GM12878 (cell line): ENCODE measurements at regions not wholly inside any gene's neighbourhood (a gene's known extent, or its start where the extent isn't known, plus 50 kb on each side); places are given as distances from the start of the nearest gene placed in this dataset.

Source experiments
- CTCF ChIP-seq, 3 experiments: IDR thresholded peaks in 2 of 3; conservative IDR thresholded peaks in 1 of 3; 2 replicates each; pipeline ENCODE4 v1.5.1; 2011; ENCODE audit warnings: low read depth in 3 of 3, low read length in 3 of 3, mild to moderate bottlenecking in 3 of 3, control low read depth in 2 of 3, moderate library complexity in 2 of 3, inconsistent platforms in 1 of 3, mixed read lengths in 1 of 3; ENCODE audit not compliant: control insufficient read depth in 2 of 3, insufficient read depth in 1 of 3; ENCODE audit errors: extremely low read depth in 1 of 3
- FOS ChIP-seq: IDR thresholded peaks from 3 replicates; pipeline ENCODE4 v1.6.1; 2011; ENCODE audit warnings: borderline replicate concordance; ENCODE audit not compliant: insufficient read length; ENCODE audit errors: extremely low read depth
- IRF4 ChIP-seq: IDR thresholded peaks from 2 replicates; pipeline ENCODE4 v1.6.1; 2011; ENCODE audit warnings: low read depth, low read length
- PAX8 ChIP-seq: fragments of 450-650 bp; IDR thresholded peaks from 2 replicates; pipeline ENCODE4 v1.6.1; 2017; ENCODE audit warnings: mild to moderate bottlenecking, moderate library complexity
- POLR2AphosphoS5 ChIP-seq: IDR thresholded peaks from 2 replicates; pipeline ENCODE4 v1.6.1; 2011; ENCODE audit warnings: mild to moderate bottlenecking, low read length, inconsistent platforms
- RELA ChIP-seq: fragments of 450-650 bp; IDR thresholded peaks from 2 replicates; pipeline ENCODE4 v1.8.0; 2014; ENCODE audit warnings: borderline replicate concordance; ENCODE audit not compliant: partially characterized antibody
- USF2 ChIP-seq: IDR thresholded peaks from 2 replicates; pipeline ENCODE4 v1.6.1; 2011; ENCODE audit warnings: low read depth, low read length, improper control_type of control experiment, borderline replicate concordance
- YY1 ChIP-seq: IDR thresholded peaks from 2 replicates; pipeline ENCODE4 v1.6.1; 2011; ENCODE audit warnings: low read depth, mild to moderate bottlenecking, low read length

GRCh38 chr9:106526716-106527204, 336.2 kb upstream of the ZNF462 start:
- TF ChIP-seq POLR2AphosphoS5 (no peak), USF2 (no peak), PAX8 (no peak), IRF4 (no peak), FOS (no peak), YY1 (no peak), CTCF (IDR thresholded peaks at IDR 0.05 in 2 of 3, conservative IDR thresholded peaks at IDR 0.05 in 1 of 3; ENCODE audit: control insufficient read depth in 2 of 3, extremely low read depth in 1 of 3, insufficient read depth in 1 of 3, low read depth in 3 of 3, low read length in 3 of 3) (no peak), RELA (no peak)
